Upper lobe of right lung (tissue), 1 donor: ENCODE measurements at regions not wholly inside any gene's neighbourhood (a gene's known extent, or its start where the extent isn't known, plus 50 kb on each side); places are given as distances from the start of the nearest gene placed in this dataset.

ENCODE experiments used
- ATAC-seq: fragments of 200-7000 bp; cut with Tn5 transposase; one replicate; pipeline ENCODE4 v1.9.1; 2020; ENCODE audit warnings: mild to moderate bottlenecking, moderate library complexity
- DNase-seq: peaks from one replicate; pipeline ENCODE4 v3.0.0-alpha.2; 2020
- H3K27ac ChIP-seq: fragments of 200-600 bp; one replicate; pipeline ENCODE4 v1.8.0; 2022
- H3K27me3 ChIP-seq: fragments of 200-600 bp; one replicate; pipeline ENCODE4 v1.8.0; 2022; ENCODE audit warnings: mild to moderate bottlenecking
- H3K36me3 ChIP-seq: fragments of 200-600 bp; one replicate; pipeline ENCODE4 v1.8.0; 2022
- H3K4me1 ChIP-seq: fragments of 200-600 bp; one replicate; pipeline ENCODE4 v1.8.0; 2022
- H3K4me3 ChIP-seq: fragments of 200-600 bp; one replicate; pipeline ENCODE4 v1.8.0; 2022; ENCODE audit warnings: mild to moderate bottlenecking
- H3K9me3 ChIP-seq: fragments of 200-600 bp; one replicate; pipeline ENCODE4 v1.8.0; 2022
- intact Hi-C: fragments of 100-400 bp; cut with DNase I; formaldehyde crosslinking; loops from one replicate; pipeline ENCODE4 v1.11.0; 2022
- TF ChIP-seq, protein P1 (sequence below): fragments of 200-600 bp; IDR thresholded peaks from one replicate; pipeline ENCODE4 v1.8.0; 2022; ENCODE audit warnings: antibody characterized with exemption
- donor health status: DM: no; HTN: yes; CAD: no; lungs with severe emphysema.

DNA sequence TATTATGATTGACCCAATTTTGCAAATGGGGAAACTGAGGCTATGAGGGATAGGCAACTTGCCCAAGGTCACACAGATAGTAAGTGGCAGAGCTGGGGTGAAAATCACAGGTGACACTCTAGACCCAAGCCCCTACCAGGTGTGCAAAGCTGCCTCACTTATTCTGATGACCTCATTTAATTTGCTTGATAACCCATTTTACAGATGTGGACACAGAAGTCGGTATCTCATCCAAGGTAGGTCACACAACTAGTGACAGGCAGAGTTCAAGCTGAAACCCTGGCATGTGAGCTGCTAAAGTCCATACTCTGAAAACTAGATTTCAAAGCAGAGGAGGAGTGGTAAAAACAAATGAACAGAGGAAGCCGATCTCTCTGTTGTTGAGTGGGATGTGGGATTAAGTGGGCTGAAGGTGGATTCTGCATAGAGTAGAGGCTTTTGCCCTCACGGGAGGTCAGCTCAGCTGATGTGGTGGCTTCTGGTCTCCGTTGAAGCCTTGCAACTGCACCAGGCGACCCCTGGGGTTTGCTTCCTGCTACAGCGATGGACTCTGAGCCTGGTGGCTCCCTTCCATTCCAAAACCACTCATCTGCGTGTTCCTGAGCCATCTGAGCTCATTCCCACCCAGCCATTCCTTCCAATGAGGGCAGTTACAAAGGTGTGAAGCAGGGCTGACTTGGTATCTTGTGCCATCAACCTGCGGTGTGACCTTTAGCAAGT, 164.3 kb upstream of the FHL2 start:
- DNase-seq: no peak
- no peak overlapping the region for H3K4me3 ChIP-seq
- no peaks in the 10 kb centered on the region for H3K4me1 ChIP-seq
- H3K27me3 ChIP-seq: no peaks in the 10 kb centered on the region
- H3K9me3 ChIP-seq: no peaks in the 10 kb centered on the region
- no peak for ATAC-seq
- TF ChIP-seq, protein P1, sequence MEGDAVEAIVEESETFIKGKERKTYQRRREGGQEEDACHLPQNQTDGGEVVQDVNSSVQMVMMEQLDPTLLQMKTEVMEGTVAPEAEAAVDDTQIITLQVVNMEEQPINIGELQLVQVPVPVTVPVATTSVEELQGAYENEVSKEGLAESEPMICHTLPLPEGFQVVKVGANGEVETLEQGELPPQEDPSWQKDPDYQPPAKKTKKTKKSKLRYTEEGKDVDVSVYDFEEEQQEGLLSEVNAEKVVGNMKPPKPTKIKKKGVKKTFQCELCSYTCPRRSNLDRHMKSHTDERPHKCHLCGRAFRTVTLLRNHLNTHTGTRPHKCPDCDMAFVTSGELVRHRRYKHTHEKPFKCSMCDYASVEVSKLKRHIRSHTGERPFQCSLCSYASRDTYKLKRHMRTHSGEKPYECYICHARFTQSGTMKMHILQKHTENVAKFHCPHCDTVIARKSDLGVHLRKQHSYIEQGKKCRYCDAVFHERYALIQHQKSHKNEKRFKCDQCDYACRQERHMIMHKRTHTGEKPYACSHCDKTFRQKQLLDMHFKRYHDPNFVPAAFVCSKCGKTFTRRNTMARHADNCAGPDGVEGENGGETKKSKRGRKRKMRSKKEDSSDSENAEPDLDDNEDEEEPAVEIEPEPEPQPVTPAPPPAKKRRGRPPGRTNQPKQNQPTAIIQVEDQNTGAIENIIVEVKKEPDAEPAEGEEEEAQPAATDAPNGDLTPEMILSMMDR: no peak
- H3K27ac ChIP-seq: no peak overlapping the region
- no peaks in the 10 kb centered on the region for H3K36me3 ChIP-seq
- intact Hi-C loops: no loop called here

DNA sequence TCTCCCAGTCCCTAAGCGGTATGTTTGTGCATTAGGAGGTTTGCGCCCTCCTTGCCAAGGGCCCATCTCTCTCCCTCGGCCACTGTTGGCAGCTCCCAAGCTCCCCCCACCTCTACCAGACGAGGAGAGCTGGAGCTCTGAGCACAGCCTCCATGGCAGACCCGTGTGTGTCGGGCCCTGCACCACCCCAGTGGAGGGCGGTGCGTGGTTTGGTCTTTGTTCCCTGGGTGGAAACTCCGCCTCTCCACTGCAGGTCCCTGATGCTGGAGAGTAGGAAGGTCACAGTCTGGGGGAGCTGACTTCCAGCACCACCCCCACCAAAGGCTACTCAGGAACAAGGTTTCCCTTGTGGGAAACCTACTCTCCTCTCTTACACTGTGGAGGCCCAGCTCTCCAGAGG, 162.6 kb upstream of the FHL2 start:
- Histone ChIP-seq H3K27me3 (no peaks in the 10 kb centered on the region), H3K36me3 (no peaks in the 10 kb centered on the region), H3K27ac (no peak overlapping the region), H3K4me1 (peaks cover 5% of the 10 kb centered on the region), H3K4me3 (no peak overlapping the region), H3K9me3 (no peaks in the 10 kb centered on the region)
- intact Hi-C loops: no loop called here
- no peak for DNase-seq
- no peak for ATAC-seq
- TF ChIP-seq, protein P1: no peak

DNA sequence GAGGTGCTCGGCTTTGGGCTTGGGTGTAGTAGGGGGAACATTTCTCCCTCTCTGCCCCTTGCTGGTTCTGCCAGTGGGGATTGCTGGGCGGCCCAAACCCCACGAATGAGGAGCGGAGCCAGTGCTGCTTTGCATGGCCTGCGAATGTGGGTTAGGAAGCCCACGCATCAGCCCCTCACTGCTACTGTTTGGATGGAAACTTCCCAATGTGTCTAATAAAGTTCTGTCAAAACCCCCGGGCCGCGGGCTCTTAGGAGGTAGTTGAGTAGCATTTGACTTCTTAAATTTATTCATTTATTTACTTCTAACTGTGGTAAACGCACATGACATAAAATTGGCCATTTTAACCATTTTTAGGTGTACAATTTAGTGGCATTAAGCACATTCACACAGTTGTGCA, 161.3 kb upstream of the FHL2 start:
- no peak overlapping the region for H3K27ac ChIP-seq
- DNase-seq (no peak), ATAC-seq (no peak)
- H3K27me3 ChIP-seq: no peaks in the 10 kb centered on the region
- no peak overlapping the region for H3K4me3 ChIP-seq
- H3K36me3 ChIP-seq: no peaks in the 10 kb centered on the region
- no peaks in the 10 kb centered on the region for H3K9me3 ChIP-seq
- intact Hi-C loops: no loop called here
- H3K4me1 ChIP-seq: peaks cover 5% of the 10 kb centered on the region
- TF ChIP-seq, protein P1: no peak

DNA sequence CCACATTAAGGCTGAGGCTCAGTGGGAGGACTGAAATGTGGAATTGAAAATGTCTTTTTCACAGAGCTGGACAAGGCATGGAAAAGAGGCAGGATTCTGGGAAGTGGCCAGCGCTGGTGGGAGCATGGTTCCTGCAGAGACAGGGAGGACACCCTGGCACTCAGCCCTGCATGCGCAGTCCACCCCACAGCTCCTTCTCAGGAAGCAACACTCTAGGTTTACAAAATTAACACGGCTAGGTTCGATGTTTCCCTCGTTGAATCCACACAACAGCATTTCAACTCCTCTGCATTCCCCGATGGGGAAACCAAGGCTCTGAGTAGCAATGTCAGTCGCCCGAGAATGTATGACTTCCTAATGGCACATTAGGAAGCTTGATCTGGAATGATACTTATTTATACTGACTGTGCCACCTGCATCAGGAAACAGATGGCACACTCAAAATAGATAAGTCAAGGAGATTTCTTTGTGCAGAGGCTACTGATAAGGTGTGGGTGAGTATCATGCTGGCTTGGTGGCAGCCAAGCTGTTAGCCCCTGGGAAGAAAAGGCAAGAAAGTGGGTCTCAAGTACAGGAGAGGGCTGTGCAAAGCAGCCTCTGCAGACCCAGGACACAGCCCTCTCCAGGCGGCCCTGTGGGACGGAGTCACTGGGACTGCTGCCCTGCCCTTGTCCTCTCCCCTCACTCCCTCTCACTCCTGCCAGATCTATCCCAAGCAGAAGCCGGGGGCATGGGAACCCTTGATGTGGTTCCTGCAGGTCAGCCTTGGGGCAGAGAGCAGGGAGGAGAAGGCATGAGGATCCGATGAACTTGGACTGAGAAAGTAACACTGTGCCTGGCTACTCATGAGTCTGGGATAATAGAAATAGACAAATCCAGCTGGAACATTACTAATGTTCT, 158.4 kb upstream of the FHL2 start:
- Histone ChIP-seq H3K27me3 (no peaks in the 10 kb centered on the region), H3K4me1 (peaks cover 5% of the 10 kb centered on the region), H3K27ac (no peak overlapping the region), H3K9me3 (no peaks in the 10 kb centered on the region), H3K36me3 (no peaks in the 10 kb centered on the region), H3K4me3 (no peak overlapping the region)
- ATAC-seq (peak; percentile 47), DNase-seq (no peak)
- TF ChIP-seq, protein P1: no peak
- intact Hi-C loops: no loop called here

DNA sequence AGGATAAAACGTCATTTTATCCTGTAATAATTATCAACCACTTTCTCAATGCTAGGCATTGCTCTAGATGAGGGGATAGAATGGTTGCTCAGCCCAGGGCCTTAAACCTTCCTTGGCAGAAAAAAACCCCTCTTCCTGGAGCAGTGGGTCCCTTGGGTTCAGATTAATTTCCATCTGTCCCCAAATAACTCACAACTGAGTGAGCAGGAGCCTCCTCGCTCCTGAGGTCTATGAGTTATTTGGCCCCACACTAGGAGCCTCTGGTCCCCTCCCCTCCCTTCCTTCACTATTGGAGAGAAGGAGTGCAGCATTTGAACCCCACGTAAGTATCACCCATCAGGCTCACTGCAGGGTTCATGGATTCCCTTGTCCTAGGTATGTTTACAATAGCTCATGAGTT, 157.5 kb upstream of the FHL2 start:
- ATAC-seq (no peak), DNase-seq (no peak)
- Histone ChIP-seq H3K27ac (no peak overlapping the region), H3K4me1 (peaks cover 5% of the 10 kb centered on the region), H3K4me3 (no peak overlapping the region), H3K27me3 (no peaks in the 10 kb centered on the region), H3K9me3 (no peaks in the 10 kb centered on the region), H3K36me3 (no peaks in the 10 kb centered on the region)
- intact Hi-C loops: no loop called here
- TF ChIP-seq, protein P1: no peak
